Stimulated activated CD4-positive, alpha-beta T cell treated with anti-CD3 and anti-CD28 coated beads, TNF-alpha, amount 100 ng/mL, for 4 hours (primary cell): ENCODE measurements at regions not wholly inside any gene's neighbourhood (a gene's known extent, or its start where the extent isn't known, plus 50 kb on each side); places are given as distances from the start of the nearest gene placed in this dataset.

Experiments
- DNase-seq, 3 experiments: peaks; one replicate each; pipeline ENCODE4 v3.0.0-alpha.2; 2020; ENCODE audit warnings: low read depth in 3 of 3

DNA sequence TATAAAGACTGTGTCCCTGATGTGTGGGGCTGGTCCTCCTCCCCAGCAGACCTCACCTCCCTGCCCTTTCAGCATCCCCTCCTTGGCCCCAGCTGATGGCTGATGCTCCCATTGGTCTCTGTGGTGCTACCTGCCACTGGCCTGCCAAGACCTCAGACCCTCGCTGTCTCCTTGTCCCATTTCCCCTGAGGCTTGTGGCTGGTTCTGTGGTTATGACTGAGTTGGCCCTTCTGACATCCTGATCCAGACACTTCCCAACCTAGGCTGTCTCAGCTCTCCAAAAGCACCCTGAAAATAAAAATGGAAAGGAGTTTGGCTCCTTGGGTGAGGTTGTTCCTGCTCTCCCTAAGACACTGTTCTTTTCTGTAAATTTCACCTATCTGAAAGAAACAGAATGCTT is 214.2 kb downstream of the RPS24 start:
- no peak for DNase-seq

GRCh38 chr10:78248651-78249464 is 215.2 kb downstream of the RPS24 start:
- DNase-seq, result no peak

DNA sequence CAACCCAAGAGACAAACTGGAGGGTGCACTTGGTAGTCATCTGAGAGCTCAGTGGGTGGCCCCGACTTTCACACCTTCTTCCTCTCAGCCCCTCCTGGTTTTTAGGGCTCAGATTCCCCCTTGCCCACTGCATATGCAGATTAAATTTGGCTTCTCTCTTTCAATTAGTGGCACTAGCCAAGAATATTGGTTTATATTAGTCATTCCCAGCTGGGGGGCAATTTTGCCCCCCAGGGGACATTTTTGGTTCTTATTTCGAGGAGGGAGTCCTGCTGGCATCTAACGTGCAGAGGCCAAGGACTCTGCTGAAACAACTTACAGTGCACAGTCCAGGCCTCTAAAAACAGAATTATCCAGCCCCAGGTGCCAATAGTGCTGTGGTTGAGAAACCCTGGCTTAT is 216.0 kb downstream of the RPS24 start:
- DNase-seq, result no peak

- DNase-seq, result no peak
Observed at GRCh38 chr10:78250313-78251015, 216.8 kb downstream of the RPS24 start.

DNA sequence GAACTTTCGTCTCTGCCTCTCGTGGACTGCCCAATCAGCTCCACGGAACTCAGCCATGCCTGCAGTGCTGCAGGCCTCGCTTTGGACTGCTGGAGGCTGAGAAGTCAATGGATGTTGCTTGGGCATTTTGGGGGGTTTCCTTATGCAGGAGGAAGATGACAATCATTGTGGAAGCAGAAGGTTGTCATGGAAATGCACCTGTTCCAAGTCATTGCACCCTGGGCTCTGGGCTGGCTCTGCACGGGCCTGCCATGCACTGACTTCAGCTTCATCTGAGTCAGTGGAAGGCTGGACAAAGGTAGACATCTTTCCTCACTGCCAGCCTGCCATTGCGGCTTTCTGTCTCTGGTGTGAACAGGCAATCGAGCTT is 217.3 kb downstream of the RPS24 start:
- no peak for DNase-seq

DNA sequence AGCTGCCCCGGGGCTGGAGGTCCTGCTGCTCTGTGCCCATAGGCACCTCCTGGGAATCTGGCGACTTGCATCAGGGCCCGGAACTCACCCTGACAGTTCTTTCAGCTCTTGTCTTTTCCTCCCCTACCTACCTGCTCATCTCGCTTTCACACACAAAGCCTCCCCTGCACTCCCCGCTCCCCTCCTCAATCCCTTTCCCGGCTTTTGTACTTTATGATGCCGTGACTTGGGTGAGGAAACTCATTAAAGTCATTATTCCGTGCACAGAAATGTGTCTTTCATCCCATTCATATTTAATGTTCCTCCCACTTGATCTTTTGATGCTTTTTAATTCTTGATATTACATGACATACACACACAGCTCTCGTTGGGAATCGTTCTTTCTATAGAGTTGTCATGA is 218.6 kb downstream of the RPS24 start:
- DNase-seq, result no peak

- DNase-seq, result no peak
Observed at GRCh38 chr10:78253063-78253853, 219.6 kb downstream of the RPS24 start.

GRCh38 chr10:78254013-78254412 is 220.3 kb downstream of the RPS24 start:
- no peak for DNase-seq

DNA sequence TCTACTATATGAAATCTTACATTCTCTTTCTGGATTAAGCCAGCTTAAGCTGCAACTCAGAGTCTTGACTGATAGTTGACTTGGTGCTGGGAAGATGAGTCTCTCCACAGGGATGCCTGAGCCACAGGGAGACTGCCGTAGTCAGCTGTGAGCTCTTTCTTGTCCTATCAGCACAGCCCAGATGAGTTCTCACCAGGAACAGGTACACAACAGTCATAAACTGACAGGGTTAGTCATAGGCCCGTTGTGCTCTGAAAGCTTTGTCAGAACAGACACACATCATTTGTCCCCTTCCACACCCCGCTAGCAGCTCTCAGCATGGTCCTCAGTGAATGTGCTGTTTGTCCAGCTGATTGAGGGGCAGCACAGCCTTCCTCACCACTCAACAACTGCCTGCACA is 221.6 kb downstream of the RPS24 start:
- DNase-seq, result no peak

DNA sequence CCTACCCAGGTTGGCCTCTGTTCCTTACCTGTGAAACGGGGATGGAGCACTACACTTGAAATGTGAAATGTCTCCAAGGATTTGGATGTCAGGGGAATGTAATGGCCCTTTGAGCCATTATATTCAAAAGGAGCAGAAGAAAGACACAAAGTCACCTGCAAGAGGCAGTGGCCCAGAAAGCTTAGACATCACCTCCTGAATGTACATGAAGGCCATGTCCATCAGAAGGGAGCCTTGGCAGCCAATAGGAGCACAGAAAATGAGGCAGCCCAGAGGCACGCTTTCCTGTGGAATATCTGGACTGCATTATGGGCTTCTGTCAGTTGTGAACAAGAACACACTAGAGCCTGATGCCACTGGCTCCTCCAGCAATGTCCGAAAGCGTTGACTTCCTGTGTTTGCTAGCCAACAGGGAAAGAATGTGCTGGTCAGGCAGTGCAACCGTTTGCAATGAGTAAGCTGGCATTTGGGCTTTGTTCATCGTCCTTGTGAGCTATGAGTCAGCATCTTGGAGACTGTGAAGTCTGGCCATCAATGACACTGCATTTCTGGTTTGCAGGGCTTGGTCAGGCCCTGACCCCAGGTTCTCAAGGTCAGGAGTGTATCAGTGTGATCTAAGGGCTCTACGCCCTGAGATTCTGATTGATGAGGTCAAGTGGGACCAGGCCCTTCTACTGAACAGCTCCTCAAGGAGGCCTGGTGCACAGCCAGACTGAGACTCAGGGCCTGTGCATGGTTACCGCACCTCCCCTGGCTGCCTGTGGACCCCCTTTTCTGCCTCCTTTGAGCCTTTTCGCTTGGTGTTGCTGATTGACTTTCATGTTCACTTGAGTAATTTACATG is 222.4 kb downstream of the RPS24 start:
- no peak for DNase-seq

- no peak for DNase-seq
Observed at GRCh38 chr10:78258323-78259030, 224.8 kb downstream of the RPS24 start.

DNA sequence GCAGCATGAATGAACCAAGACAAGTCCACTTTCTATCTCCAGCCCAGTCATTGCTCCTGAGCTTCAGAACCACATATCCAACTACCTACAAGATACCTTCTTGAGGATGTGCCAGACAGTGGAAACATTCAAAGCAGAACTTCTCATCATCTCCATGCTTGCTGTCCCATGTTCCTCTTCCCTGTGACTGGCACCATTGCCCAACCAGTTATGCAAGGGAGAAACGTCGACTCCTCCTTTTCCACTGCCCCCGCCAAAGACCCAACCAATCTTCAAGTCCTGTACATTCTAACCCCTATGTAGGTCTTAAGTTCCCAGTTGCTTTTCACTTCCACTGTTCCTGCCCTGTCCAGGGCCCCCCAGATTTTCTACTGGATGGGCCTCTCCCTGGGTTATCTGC is 225.7 kb downstream of the RPS24 start:
- DNase-seq, result no peak

- no peak for DNase-seq
Observed at GRCh38 chr10:78260141-78260540, 226.5 kb downstream of the RPS24 start.

GRCh38 chr10:78260680-78261079 is 227.0 kb downstream of the RPS24 start:
- DNase-seq, result no peak

- DNase-seq, result no peak
Observed at GRCh38 chr10:78261291-78261690, 227.6 kb downstream of the RPS24 start.

GRCh38 chr10:78262860-78263259 is 229.2 kb downstream of the RPS24 start:
- DNase-seq, result no peak

DNA sequence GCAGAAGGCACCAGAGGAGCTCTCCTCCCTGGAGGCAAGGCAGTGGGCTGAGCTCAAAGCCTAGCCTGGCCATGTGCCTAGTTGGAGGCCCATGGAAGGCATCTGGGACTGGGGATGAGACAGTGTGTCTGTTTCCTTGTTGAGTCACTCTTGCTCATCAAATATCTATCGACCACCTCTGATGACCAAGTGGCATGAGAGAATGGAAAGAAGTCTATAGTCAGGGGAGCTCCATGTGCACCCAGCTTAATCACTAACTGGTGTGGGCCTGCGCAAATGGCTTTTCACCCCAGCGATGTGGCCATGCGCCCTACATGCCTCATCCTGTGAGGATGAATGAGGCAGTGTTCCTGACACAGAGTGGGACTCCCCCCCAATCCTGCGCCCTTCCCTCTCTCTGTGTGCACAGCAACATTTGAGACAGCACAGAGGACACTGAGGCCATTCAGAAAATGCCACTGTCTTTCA is 229.9 kb downstream of the RPS24 start:
- no peak for DNase-seq

DNA sequence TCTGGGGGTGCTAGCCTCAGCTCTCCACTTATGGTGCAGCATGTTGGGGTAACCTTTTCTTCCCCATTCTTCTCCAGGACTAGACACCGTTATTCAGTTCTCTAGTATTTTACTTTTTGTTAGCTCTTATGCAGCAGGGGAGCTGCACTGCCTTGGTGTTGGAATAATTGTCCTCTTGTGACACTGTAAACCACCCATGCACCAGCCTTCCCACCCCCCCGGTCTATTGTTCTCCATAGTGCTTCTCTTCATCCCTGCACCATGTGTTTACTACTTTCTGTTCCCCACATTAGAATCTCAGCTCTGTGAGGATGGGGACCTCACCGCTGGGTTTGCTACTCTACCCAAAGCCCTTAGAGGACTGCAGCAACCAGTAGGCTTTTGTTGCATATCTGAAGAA is 230.7 kb downstream of the RPS24 start:
- no peak for DNase-seq

- DNase-seq, result no peak
Observed at GRCh38 chr10:78266741-78267469, 233.2 kb downstream of the RPS24 start.

GRCh38 chr10:78267598-78267997 is 233.9 kb downstream of the RPS24 start:
- no peak for DNase-seq
